ENCODE measurements at regions not wholly inside any gene's neighbourhood (a gene's known extent, or its start where the extent isn't known, plus 50 kb on each side); places are given as distances from the start of the nearest gene placed in this dataset.

GRCh38 chr6:114595186-114595585 lies 252.4 kb upstream of the HS3ST5 start:
- TF ChIP-seq EZH2 (IDR thresholded peaks at IDR 0.05; ENCODE audit: insufficient read depth, low read length) (no peak), CTCF (IDR thresholded peaks at IDR 0.05; ENCODE audit: insufficient read depth, low read depth, low read length) (no peak)

All from astrocyte (in vitro differentiated cells and primary cell).